ENCODE measurements at regions not wholly inside any gene's neighbourhood (a gene's known extent, or its start where the extent isn't known, plus 50 kb on each side); places are given as distances from the start of the nearest gene placed in this dataset.

DNA sequence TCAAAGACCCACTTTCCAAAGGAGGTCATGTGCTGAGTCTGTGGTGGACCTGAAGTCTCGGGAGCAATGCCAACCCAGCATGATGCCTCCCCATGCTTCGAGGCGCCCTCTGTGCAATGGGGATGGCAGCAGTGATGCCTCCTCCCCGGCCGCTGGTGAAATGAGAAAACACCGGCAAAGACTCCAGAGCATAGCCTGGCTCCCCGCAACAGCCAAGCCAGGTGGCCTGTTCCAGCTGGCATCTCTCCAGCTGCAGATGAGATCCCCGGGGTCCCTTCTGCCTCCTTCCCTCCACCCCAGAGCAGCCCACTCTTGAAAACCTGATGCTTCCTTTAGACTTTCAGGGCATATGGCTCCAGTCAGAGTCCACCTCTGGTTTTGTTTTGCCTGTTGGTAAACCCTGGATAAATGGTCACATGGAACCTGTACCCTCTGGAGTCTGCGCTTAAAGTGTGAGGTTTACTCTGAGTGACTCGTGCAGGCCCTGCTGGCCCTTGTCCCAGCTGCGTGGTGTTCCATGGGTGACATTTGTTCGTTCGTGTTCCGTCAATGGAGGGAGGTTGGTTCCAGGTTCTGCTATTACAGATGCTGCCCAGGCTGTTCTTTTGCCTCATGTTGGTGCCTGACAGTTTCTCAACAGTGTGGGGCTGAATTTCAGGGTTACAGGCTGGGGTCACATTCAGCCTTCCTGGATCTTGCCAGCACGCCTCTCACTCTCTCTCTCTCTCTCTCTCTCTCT, 181.8 kb upstream of the CIBAR2 start (continued):
- TF ChIP-seq IKZF1 (IDR thresholded peaks at IDR 0.05), result no peak
- no peak for TF ChIP-seq GFI1 (CRISPR knock-in tag; IDR thresholded peaks at IDR 0.05; ENCODE audit: borderline replicate concordance)
- no peak for TF ChIP-seq ZNF790 (CRISPR knock-in tag; IDR thresholded peaks at IDR 0.05; ENCODE audit: borderline replicate concordance)
- no peak for TF ChIP-seq PTBP1 (IDR thresholded peaks at IDR 0.05; ENCODE audit: low read depth, low read length, poor library complexity, severe bottlenecking)
- TF ChIP-seq KAT2B (IDR thresholded peaks at IDR 0.05; ENCODE audit: borderline replicate concordance, low read depth, low read length), result no peak
- TF ChIP-seq, protein P1, sequence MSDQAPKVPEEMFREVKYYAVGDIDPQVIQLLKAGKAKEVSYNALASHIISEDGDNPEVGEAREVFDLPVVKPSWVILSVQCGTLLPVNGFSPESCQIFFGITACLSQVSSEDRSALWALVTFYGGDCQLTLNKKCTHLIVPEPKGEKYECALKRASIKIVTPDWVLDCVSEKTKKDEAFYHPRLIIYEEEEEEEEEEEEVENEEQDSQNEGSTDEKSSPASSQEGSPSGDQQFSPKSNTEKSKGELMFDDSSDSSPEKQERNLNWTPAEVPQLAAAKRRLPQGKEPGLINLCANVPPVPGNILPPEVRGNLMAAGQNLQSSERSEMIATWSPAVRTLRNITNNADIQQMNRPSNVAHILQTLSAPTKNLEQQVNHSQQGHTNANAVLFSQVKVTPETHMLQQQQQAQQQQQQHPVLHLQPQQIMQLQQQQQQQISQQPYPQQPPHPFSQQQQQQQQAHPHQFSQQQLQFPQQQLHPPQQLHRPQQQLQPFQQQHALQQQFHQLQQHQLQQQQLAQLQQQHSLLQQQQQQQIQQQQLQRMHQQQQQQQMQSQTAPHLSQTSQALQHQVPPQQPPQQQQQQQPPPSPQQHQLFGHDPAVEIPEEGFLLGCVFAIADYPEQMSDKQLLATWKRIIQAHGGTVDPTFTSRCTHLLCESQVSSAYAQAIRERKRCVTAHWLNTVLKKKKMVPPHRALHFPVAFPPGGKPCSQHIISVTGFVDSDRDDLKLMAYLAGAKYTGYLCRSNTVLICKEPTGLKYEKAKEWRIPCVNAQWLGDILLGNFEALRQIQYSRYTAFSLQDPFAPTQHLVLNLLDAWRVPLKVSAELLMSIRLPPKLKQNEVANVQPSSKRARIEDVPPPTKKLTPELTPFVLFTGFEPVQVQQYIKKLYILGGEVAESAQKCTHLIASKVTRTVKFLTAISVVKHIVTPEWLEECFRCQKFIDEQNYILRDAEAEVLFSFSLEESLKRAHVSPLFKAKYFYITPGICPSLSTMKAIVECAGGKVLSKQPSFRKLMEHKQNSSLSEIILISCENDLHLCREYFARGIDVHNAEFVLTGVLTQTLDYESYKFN (CRISPR knock-in tag; conservative IDR thresholded peaks at IDR 0.05), result 0 out of 2 replicates have a peak, but pooled peaks have one; percentile 17
- TF ChIP-seq ZFAT (CRISPR knock-in tag; conservative IDR thresholded peaks at IDR 0.05), result no peak
- TF ChIP-seq ZFX (CRISPR knock-in tag; IDR thresholded peaks at IDR 0.05; ENCODE audit: low read depth), result peak; percentile 36; the same call in 1 of the 2 replicates
- TF ChIP-seq, protein P2, sequence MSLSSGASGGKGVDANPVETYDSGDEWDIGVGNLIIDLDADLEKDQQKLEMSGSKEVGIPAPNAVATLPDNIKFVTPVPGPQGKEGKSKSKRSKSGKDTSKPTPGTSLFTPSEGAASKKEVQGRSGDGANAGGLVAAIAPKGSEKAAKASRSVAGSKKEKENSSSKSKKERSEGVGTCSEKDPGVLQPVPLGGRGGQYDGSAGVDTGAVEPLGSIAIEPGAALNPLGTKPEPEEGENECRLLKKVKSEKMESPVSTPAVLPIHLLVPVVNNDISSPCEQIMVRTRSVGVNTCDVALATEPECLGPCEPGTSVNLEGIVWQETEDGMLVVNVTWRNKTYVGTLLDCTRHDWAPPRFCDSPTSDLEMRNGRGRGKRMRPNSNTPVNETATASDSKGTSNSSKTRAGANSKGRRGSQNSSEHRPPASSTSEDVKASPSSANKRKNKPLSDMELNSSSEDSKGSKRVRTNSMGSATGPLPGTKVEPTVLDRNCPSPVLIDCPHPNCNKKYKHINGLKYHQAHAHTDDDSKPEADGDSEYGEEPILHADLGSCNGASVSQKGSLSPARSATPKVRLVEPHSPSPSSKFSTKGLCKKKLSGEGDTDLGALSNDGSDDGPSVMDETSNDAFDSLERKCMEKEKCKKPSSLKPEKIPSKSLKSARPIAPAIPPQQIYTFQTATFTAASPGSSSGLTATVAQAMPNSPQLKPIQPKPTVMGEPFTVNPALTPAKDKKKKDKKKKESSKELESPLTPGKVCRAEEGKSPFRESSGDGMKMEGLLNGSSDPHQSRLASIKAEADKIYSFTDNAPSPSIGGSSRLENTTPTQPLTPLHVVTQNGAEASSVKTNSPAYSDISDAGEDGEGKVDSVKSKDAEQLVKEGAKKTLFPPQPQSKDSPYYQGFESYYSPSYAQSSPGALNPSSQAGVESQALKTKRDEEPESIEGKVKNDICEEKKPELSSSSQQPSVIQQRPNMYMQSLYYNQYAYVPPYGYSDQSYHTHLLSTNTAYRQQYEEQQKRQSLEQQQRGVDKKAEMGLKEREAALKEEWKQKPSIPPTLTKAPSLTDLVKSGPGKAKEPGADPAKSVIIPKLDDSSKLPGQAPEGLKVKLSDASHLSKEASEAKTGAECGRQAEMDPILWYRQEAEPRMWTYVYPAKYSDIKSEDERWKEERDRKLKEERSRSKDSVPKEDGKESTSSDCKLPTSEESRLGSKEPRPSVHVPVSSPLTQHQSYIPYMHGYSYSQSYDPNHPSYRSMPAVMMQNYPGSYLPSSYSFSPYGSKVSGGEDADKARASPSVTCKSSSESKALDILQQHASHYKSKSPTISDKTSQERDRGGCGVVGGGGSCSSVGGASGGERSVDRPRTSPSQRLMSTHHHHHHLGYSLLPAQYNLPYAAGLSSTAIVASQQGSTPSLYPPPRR (CRISPR knock-in tag; IDR thresholded peaks at IDR 0.05; ENCODE audit: borderline replicate concordance), result peak; percentile 16; the same call in 1 of the 2 replicates
- TF ChIP-seq NONO (IDR thresholded peaks at IDR 0.05), result no peak
- peak; percentile 44; the same call in 1 of the 2 replicates for TF ChIP-seq NONO (CRISPR knock-in tag; conservative IDR thresholded peaks at IDR 0.05)
- TF ChIP-seq ZNF292 (CRISPR knock-in tag; IDR thresholded peaks at IDR 0.05; ENCODE audit: borderline replicate concordance, low read depth), result peak; percentile 18; the same call in 1 of the 2 replicates
- TF ChIP-seq KDM5B (CRISPR knock-in tag; IDR thresholded peaks at IDR 0.05; ENCODE audit: borderline replicate concordance), result peak; percentile 24; the same call in 1 of the 2 replicates
- TF ChIP-seq, protein P3, sequence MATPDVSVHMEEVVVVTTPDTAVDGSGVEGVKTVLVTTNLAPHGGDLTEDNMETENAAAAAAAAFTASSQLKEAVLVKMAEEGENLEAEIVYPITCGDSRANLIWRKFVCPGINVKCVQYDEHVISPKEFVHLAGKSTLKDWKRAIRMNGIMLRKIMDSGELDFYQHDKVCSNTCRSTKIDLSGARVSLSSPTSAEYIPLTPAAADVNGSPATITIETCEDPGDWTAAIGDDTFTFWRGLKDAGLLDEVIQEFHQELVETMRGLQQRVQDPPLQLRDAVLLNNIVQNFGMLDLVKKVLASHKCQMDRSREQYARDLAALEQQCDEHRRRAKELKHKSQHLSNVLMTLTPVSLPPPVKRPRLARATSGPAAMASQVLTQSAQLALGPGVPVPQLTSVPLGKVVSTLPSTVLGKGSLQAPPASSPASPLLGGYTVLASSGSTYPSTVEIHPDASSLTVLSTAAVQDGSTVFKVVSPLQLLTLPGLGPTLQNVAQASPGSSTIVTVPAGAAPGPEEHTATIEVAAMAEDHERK (CRISPR knock-in tag; IDR thresholded peaks at IDR 0.05; ENCODE audit: low read depth), result no peak
